ACC112 (cell line): ENCODE measurements at regions not wholly inside any gene's neighbourhood (a gene's known extent, or its start where the extent isn't known, plus 50 kb on each side); places are given as distances from the start of the nearest gene placed in this dataset.
"Not testable (repeated sequence)": the region's sequence is repeated elsewhere in the genome, so short reads cannot be mapped to it uniquely, and the experiment has no call there.

Experiments used
- H2AFZ ChIP-seq: fragments of 200-600 bp; sonication (generic); one replicate; pipeline ENCODE4 v1.6.0; 2017; ENCODE audit warnings: antibody characterized with exemption, low read length; ENCODE audit not compliant: unreplicated experiment
- H3K27ac ChIP-seq: fragments of 200-600 bp; sonication (generic); 2 replicates; pipeline ENCODE4 v1.5.1; 2014; ENCODE audit warnings: low read depth, mild to moderate bottlenecking, antibody characterized with exemption, low read length, moderate library complexity
- H3K27me3 ChIP-seq: fragments of 200-600 bp; sonication (generic); 2 replicates; pipeline ENCODE4 v1.6.1; 2014; ENCODE audit warnings: mild to moderate bottlenecking, antibody characterized with exemption, low read length, moderate library complexity, mixed read lengths; ENCODE audit not compliant: insufficient read depth
- H3K36me3 ChIP-seq: fragments of 200-600 bp; sonication (generic); 2 replicates; pipeline ENCODE4 v1.6.1; 2016; ENCODE audit warnings: mild to moderate bottlenecking, antibody characterized with exemption, low read length, moderate library complexity, mixed read lengths; ENCODE audit not compliant: insufficient read depth
- H3K4me1 ChIP-seq: fragments of 200-600 bp; sonication (generic); one replicate; pipeline ENCODE4 v1.6.1; 2016; ENCODE audit warnings: low read length, mixed read lengths; ENCODE audit not compliant: insufficient read depth, unreplicated experiment, control insufficient read depth
- H3K4me3 ChIP-seq: fragments of 200-600 bp; sonication (generic); 2 replicates; pipeline ENCODE4 v1.5.1; 2014; ENCODE audit warnings: mild to moderate bottlenecking, low read depth, low read length
- H3K79me2 ChIP-seq: fragments of 200-600 bp; sonication (generic); one replicate; pipeline ENCODE4 v1.6.0; 2016; ENCODE audit warnings: low read length; ENCODE audit not compliant: control insufficient read depth, unreplicated experiment, insufficient read depth

DNA sequence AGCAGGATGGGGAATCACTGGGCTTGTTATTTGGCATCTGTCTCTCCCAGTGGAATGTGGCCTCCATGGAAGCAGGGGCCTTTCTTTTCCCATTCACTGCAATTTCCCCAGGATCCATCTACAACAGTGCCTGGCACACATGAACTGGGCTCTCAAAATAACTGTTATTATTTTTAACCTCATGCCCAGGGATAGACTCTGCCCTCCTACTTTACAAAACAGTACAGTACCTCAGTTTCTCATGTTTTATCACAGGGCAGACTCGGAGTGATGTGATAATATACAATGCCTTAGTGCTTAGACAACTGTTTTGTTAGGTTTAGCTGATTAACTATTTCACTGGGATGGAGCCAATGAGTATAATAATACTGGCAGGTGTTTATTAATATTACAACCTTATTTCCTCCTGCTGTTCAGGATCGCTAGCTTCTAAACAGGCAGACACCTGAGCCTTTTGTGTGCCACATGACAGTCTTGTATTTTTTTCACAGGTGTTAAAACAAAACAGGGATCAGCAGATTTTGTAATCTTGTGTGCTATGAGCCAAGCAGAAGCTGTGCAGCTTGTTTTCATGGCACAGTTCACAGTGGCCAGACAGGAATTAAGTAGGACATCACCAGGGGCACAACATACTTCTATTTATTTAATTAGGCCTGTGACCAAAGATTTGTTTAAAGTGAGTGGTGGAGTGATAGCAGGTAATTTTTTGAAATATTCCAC, 157.7 kb upstream of the EYA4 start:
- Histone ChIP-seq H3K4me1 (no peaks in the 10 kb centered on the region), H3K4me3 (no peak overlapping the region), H3K79me2 (no peaks in the 10 kb centered on the region), H2AFZ (no peak overlapping the region), H3K27ac (no peak overlapping the region), H3K27me3 (peaks cover 3% of the 10 kb centered on the region; the same call in 1 of the 2 replicates), H3K36me3 (no peaks in the 10 kb centered on the region)

DNA sequence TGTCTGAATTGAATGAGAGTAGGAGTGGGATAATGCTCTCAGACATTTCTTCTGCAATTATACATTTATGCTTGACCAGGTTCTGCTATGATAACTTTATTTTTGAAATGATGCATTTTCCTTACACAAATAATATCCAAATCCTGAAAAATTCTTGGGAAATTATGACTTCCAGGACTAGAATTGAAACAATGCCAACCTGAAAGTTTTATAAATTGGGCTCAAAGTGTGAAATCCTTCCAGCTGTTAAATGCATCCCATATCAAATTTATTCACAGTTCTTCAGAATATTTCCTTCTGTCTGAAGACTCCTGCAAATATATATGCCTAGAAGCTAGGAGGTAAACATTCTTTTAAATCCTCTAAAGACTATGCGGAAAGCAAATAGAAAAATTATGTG, 155.7 kb upstream of the EYA4 start:
- Histone ChIP-seq H3K27me3 (peaks cover 9% of the 10 kb centered on the region; the same call in 1 of the 2 replicates), H3K27ac (no peak overlapping the region), H3K4me1 (no peaks in the 10 kb centered on the region), H2AFZ (no peak overlapping the region), H3K4me3 (no peak overlapping the region), H3K79me2 (no peaks in the 10 kb centered on the region), H3K36me3 (no peaks in the 10 kb centered on the region)

DNA sequence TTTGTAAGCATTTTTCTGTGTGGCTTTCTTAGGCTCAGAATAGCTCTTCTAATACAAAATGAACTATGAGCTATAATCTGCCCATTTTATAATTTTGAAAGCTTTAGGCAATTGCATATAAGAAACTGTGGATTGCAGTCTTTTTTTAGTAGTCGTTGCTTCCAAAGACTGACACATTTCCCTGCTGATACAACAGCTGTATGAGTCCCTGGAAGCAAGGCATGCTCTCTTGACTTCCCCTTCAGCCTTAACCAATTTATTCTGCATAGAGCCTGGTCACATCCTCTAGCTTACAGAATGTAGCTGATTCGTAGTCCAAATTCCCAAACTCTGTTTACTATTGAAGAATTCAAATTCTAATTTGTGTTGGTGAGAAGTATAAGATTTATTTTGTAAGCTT, 155.3 kb upstream of the EYA4 start:
- Histone ChIP-seq H3K36me3 (no peaks in the 10 kb centered on the region), H3K27me3 (peaks cover 9% of the 10 kb centered on the region), H2AFZ (no peak overlapping the region), H3K4me1 (no peaks in the 10 kb centered on the region), H3K4me3 (no peak overlapping the region), H3K27ac (no peak overlapping the region), H3K79me2 (no peaks in the 10 kb centered on the region)

DNA sequence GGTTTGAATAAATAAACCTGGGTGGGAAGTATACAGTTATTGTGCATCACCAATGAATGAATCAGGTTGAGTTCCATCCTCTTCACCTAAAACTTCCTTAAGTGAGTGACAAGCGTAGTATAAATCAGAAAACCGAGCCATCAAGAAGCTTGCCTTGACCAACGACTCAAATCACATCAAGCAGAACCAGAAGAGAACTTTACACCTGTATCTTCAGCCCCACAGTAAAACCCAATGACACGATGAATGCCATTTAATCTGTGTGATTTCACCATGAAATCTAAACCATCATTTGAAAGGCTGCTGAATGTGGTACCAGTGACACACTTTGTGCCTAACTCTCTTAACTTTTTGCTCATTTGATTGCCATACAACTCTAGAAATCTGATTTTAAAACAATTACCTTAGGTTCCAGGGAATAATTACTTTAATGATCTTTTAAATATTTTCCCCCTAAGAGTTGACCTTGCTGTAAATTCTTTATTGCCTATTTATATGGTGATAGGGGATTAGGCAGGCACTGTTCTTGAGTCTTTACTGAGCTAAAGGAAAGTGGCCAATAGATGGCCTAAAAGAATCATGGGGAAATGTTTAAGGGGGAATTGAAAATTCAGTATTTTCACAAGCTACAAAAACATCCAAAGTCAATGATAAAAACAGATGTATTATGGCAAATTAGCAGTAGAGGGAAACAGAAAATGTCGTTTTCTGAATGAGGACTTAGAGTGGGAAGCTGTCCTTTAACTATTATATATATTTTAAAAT, 152.0 kb upstream of the EYA4 start:
- H2AFZ ChIP-seq, result no peak overlapping the region
- no peaks in the 10 kb centered on the region for H3K36me3 ChIP-seq
- peaks cover 13% of the 10 kb centered on the region for H3K27me3 ChIP-seq
- H3K79me2 ChIP-seq, result no peaks in the 10 kb centered on the region
- no peaks in the 10 kb centered on the region for H3K4me1 ChIP-seq
- no peak overlapping the region for H3K27ac ChIP-seq
- no peak overlapping the region for H3K4me3 ChIP-seq

DNA sequence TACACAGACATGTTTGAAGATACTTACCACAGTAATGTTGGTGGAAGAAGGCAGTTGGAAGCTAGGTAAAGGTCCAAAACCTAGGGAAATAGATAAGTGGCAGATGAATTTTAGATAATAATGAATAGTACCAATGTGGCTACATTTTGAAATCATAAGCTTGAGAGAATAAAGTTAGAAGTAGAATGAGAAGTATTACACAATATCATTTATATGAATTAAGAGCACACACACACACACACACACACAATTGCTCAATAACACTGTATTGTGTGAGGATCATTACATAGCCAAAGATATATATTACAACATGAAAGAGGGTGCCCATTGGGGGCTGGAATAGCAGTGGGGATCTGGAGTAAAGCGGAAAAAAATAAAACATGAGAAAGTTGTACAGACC, 149.0 kb upstream of the EYA4 start:
- no peak overlapping the region for H3K27ac ChIP-seq
- no peak overlapping the region for H3K4me3 ChIP-seq
- H3K27me3 ChIP-seq, result peaks cover 13% of the 10 kb centered on the region
- no peak overlapping the region for H2AFZ ChIP-seq
- H3K36me3 ChIP-seq, result no peaks in the 10 kb centered on the region
- H3K4me1 ChIP-seq, result no peaks in the 10 kb centered on the region
- H3K79me2 ChIP-seq, result no peaks in the 10 kb centered on the region

DNA sequence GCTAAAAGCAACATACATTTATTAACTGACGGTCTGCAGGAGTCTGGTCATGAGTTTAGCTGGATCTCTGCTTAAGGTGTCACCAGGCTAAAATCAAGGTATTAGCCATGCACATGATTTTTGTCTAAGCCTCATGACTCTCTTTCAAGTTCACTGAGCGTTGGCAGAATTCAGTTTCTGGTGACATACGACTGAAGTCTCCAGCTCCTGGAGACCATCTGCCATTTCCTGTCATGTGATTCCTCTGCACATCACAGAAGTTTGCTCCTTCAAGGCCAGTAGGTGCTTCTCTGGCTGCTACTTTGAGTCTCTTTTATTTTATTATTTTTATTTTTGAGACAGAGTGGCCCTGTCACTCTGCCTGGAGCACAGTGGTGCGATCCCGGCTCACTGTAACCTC, 148.4 kb upstream of the EYA4 start:
- H3K27ac ChIP-seq, result no peak overlapping the region
- H2AFZ ChIP-seq, result no peak overlapping the region
- H3K27me3 ChIP-seq, result peaks cover 11% of the 10 kb centered on the region

DNA sequence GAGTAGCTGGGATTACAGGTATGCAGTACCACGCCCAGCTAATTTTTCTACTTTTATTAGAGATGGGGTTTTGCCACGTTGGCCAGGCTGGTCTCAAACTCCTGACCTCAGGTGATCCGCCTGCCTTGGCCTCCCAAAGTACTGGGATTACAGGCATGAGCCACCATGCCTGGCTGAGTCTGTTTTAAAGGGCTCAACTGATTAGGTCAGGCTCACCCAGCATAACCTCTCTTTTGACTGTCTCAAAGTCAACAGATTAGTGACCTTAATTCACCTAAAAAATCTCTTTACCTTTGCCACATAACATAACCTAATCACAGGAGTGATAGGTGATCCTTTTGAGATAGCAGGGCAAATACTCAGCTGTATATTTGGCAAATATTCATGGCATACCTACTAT, 147.9 kb upstream of the EYA4 start:
- H3K27ac ChIP-seq, H3K4me1 ChIP-seq, H3K36me3 ChIP-seq, H3K4me3 ChIP-seq, H3K79me2 ChIP-seq, H2AFZ ChIP-seq: not testable (repeated sequence)
- H3K27me3 ChIP-seq, result peaks cover 10% of the 10 kb centered on the region

More for the DNA sequence above, 148.4 kb upstream of the EYA4 start:
- Histone ChIP-seq H3K36me3 (no peaks in the 10 kb centered on the region), H3K4me1 (no peaks in the 10 kb centered on the region), H3K4me3 (no peak overlapping the region), H3K79me2 (no peaks in the 10 kb centered on the region)

DNA sequence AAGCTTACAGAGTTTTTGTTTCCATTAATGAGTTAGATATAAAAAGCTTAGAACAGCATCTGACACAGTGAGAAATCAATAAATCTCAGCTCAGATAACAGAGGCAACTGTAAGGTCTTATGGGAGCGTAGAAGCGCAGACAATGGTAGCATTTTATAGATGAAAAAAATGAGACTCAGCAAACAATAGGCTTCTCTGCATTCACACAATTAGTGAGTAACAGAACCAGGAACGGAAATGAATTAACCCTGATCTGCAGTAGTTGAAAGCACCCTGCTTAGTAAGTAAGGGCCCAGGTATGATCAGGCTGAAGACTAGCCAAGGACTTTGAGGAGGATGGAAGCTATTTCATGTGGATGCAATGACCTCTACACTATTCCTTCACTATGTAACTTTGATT, 147.2 kb upstream of the EYA4 start:
- H3K27me3 ChIP-seq, result peaks cover 6% of the 10 kb centered on the region
- no peaks in the 10 kb centered on the region for H3K36me3 ChIP-seq
- H3K4me3 ChIP-seq, result no peak overlapping the region
- peaks cover 3% of the 10 kb centered on the region for H3K4me1 ChIP-seq
- no peak overlapping the region for H2AFZ ChIP-seq
- no peak overlapping the region for H3K27ac ChIP-seq
- no peaks in the 10 kb centered on the region for H3K79me2 ChIP-seq

DNA sequence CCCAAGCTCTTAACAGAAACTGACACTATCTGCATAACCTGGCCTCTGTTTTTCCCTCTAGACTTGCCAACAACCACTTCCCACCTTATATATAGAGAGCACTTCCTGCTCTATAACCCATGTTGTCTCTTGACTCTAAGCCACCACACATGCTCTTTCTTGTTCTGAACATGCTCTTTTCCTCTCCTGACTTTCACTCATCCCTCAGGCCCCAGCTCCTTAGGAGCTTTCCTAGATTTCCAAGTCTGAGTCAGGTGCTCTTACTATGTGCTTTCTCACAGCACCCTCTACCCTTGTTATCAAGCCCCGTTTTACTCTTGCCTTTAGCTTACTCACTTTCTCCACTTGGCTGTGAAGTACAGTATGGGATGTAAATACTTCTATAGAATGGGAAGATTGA, 143.9 kb upstream of the EYA4 start:
- Histone ChIP-seq H3K36me3 (no peaks in the 10 kb centered on the region), H3K27ac (no peak overlapping the region), H3K4me1 (peaks cover 20% of the 10 kb centered on the region), H2AFZ (no peak overlapping the region), H3K79me2 (no peaks in the 10 kb centered on the region), H3K27me3 (no peaks in the 10 kb centered on the region), H3K4me3 (no peak overlapping the region)

DNA sequence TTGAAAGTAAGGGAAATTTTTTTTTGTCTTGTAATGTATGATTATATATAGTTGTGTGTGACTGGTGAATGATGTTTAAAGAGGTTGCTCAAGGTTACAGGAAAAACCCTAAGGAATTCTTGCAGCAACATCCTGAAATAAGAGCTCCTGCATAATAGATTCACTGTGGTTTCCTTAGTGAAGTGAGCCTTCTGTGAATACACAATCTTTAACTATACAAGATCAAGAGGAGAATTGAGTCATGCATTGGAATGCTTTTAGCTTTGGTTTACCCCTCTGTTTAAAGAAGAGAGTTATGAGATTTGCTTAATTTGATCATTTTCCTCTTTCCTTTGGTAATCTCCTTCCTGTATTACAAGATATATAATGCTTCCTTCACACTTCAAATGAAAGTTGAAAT, 141.6 kb upstream of the EYA4 start:
- H3K27me3 ChIP-seq, result no peaks in the 10 kb centered on the region
- H2AFZ ChIP-seq, result no peak overlapping the region
- no peaks in the 10 kb centered on the region for H3K79me2 ChIP-seq
- H3K4me3 ChIP-seq, result no peak overlapping the region; the same call in 1 of the 2 replicates
- peak overlapping the region; percentile 76 for H3K27ac ChIP-seq
- H3K4me1 ChIP-seq, result peaks cover 20% of the 10 kb centered on the region
- H3K36me3 ChIP-seq, result no peaks in the 10 kb centered on the region

DNA sequence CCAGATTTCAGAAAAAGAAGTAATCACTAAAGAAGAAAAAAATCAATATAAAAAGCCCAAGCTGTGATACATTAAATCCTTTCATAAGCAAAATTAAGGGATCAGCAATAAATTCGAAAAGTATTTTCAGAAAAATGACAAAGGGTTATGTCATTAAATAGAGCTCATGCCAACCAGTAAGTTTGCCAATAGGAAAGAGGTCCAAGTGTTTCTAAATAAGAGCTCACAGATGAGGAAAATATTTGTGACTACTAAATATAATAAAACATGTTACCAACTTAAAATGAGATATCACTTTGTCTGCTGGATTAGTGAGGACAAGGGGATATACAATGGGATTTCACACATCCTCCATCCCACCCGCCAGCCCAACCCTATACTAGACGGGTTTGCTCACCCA, 140.3 kb upstream of the EYA4 start:
- Histone ChIP-seq H3K4me1 (peaks cover 20% of the 10 kb centered on the region), H3K27ac (no peak overlapping the region), H3K36me3 (no peaks in the 10 kb centered on the region), H3K79me2 (no peaks in the 10 kb centered on the region), H2AFZ (no peak overlapping the region), H3K27me3 (no peaks in the 10 kb centered on the region), H3K4me3 (no peak overlapping the region)
